HG03103 (cell line): ENCODE measurements at regions not wholly inside any gene's neighbourhood (a gene's known extent, or its start where the extent isn't known, plus 50 kb on each side); places are given as distances from the start of the nearest gene placed in this dataset.

Experiments used
- ATAC-seq: cut with Tn5 transposase; IDR thresholded peaks from one replicate; pipeline ENCODE4 v1.9.1; 2021; ENCODE audit warnings: low read depth; ENCODE audit not compliant: unreplicated experiment

- no peak for ATAC-seq
These were observed 50.7 kb upstream of the TNFRSF21 start for GRCh38 chr6:47360388-47360787.

DNA sequence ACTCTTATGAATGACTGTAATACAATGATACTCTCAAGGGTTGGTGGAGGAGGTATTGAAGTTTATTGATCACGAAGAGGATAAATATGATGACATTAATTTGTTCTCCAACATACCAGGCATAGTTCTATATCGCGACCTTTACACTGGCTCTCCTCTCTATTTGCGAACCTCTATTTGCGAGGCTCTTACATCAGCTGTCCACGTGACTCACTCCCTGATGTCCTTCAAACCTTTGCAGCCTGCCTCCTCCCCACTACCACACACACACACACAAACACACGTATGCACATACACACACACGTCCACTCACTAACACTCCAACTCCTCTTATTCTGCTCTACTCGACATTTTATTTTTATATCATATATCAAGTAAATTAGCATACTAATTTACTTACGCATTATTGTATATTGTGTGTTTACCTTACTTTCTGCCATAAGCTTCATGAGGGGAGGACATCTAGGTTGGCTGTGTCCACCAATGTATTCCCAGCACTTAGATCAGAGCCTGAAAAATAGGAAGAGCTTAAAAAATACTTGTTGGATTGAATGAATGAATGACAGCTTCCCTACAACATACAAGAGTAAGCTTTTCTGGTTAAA is 53.3 kb upstream of the TNFRSF21 start:
- ATAC-seq = no peak

DNA sequence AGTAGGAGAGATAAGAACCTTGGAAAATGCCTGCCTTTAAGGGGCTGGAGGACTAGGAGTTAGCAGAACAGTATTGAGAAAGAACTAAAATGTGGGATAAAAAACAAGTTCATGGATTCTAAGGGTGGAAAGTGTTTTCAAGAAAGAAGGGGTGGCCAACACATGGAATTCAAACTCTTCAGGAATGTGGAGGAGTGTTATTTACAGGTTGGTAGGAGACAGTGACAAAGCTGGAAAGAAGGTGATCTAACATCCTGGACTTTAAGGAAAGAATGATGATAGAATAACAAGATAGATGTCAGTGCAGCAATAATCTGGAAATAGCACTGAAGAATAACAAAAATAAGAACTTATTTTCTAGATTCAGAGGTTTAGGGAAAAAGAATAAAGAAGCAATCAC is 54.0 kb upstream of the TNFRSF21 start:
- no peak for ATAC-seq

- no peak for ATAC-seq
These were observed 56.7 kb upstream of the TNFRSF21 start for GRCh38 chr6:47366335-47366890.

DNA sequence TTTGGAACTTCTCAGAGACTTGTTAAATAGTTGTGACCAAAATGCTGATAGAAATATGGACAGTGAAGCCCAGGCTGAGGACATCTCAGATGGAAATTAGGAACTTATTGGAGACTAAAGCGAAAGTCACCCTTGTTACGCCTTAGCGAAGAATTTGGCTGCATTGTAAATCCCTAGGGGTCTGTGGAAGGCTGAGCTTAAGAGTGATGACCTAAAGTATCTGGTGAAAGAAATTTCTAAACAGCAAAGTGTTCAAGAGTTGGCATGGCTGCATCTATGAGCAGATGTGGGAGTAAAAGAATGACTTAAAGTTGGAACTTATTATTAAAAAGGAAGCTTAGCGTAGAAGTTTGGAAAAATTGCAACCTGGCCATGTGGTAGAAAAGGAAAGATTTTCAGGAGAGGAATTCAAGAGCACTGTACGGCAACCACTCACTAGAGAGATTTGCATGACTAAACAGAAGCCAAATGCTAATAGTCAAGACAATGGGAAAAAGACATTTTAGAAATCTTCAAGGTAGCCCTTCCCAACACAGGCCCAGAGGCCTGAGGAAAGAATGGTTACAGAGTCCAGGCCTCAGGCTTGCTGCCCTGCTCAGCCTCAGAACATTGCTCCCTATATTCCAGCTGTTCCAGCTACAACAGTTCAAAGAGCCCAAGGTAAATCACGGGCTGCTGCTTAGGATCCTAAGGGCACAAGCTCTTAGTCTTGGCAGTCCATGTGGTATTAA is 61.6 kb upstream of the TNFRSF21 start:
- ATAC-seq = no peak

DNA sequence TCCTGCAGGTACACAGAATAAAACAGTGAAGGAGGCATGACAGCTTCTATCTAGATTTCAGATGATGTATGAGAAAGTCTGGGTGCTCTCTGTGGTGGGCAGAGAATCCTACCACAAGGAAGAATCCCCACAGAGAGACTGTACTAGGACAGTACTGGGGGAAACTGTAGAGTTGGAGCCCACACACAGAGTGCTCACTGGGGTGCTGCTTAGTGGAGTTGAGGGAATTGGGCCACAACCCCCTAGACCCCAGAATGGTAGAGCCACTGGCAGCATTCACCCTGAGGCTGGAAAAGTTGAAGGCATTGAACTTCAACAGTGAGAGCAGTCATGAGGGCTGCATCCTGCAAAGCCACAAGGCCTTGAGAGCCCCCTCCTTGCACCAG is 62.2 kb upstream of the TNFRSF21 start:
- no peak for ATAC-seq

DNA sequence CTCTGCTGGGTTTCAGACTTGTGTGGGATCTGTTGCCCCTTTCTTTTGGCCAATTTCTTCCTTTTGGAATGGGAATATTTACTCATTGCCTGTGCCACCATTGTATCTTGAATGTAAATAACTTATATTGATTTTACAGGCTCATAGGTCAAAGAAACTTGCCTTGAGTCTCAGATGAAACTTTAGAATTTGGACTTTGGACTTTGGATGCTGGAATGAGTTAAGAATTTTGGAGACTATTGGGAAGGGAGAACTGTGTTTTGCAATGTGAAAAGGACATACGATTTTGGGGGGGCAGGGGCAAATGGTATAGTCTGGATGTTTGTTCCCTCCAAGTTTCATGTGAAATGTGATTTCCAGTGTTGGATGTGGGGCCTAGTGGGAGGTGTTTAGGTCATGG is 62.6 kb upstream of the TNFRSF21 start:
- no peak for ATAC-seq

DNA sequence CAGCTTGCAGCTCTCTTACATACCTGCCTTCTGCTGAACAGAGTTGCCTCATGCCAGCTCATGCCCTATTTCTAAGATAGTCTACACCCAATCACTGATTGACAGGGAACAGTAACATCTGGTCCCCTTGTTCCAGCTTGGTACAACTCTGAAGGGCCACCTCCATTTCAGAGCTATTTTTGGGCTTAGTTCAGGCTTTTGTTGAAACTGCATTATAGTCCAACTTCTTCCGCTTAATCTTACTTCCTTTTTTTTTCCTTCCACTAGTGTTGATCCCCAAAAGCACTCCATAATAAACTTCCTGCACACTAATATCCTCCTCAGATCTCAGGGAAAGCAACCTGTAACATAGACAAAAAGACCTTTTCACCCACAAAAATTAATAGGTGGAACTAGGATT is 65.7 kb upstream of the TNFRSF21 start:
- ATAC-seq = no peak

GRCh38 chr6:47376930-47377329 is 67.2 kb upstream of the TNFRSF21 start:
- no peak for ATAC-seq

DNA sequence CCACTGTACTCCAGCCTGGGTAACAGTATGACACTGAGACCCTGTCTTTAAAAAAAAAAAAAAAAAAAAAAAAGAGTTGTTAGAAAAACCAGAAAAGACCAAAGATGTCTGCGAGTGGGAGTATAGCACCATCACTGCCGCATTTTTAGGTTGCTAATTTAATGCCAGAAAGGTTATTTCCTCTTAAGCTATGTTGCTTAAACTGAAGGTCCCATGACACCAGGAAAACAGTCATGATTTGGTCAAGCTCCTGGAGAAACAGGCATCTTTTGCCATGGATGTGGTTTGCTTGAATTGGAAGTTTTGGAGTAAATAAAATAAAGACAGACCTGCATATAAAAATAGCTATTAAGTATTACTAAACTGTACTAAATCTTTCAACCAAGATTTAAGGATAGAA is 68.3 kb upstream of the TNFRSF21 start:
- no peak for ATAC-seq

DNA sequence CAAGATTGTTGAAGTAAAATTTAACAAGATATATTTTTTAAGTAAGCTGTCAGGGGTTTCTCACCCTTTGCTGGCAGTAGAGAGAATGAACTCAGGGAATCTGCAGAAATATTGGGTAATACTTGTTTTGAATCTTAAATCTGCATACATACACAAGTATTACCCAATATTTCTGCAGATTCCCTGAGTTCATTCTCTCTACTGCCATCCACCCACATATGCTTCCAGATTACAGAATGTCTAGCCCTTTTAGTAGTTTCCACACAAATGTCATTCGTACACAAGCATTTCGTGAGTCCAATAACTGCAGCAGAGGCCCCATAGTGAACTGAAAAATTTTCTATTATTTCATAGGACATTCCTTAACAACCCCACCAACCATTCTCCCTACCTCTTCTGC is 69.6 kb upstream of the TNFRSF21 start:
- ATAC-seq = no peak

GRCh38 chr6:47380251-47380650 is 70.5 kb upstream of the TNFRSF21 start:
- no peak for ATAC-seq

GRCh38 chr6:47381036-47381435 is 71.3 kb upstream of the TNFRSF21 start:
- no peak for ATAC-seq

- no peak for ATAC-seq
These were observed 73.7 kb upstream of the TNFRSF21 start for GRCh38 chr6:47383360-47383759.

- no peak for ATAC-seq
These were observed 82.0 kb upstream of the TNFRSF21 start for GRCh38 chr6:47391675-47392074.

DNA sequence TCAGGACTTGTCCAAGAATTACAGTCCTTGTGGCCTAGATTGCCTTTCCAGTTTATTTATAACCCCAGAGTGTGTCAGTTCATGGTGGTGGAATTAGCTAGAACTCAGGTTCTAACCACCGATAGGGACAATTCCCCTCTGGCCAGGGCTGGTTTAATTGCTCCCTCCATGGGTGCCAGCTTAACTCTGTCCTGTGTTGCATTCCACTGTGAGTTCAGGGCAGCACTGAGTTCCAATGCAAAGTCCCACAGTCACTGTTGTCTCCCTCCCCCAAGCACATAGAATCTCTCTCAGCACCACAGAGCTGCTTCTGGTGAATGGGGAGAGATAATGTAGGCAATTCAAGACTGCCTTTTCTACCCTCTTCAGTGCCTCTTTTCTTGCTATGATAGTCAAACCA is 82.5 kb upstream of the TNFRSF21 start:
- ATAC-seq = no peak

- ATAC-seq = no peak
These were observed 81.1 kb upstream of the CD2AP start for GRCh38 chr6:47396401-47397069.

DNA sequence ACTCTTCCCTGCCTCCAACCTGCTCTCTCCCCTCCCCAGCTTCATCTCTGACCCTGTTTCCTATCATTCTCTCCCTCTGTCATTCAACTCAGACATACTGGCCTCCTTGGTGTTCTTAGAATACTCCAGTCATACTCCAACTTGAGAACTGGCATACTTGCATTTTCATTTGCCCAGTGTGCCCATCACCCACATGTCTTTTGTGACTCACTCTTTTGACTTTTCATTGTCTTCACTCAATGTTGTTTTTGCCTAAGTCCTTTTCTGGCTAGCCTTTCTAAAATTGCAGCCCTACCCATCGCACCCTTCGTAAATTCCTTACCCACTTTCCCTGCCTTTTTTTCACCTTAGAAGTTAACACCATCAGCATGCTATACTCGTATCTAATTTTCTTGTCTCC is 77.0 kb upstream of the CD2AP start:
- no peak for ATAC-seq

- no peak for ATAC-seq
These were observed 75.5 kb upstream of the CD2AP start for GRCh38 chr6:47402081-47402480.

GRCh38 chr6:47403056-47403455 is 74.5 kb upstream of the CD2AP start:
- ATAC-seq = no peak

- ATAC-seq = no peak
These were observed 73.8 kb upstream of the CD2AP start for GRCh38 chr6:47403801-47404200.

DNA sequence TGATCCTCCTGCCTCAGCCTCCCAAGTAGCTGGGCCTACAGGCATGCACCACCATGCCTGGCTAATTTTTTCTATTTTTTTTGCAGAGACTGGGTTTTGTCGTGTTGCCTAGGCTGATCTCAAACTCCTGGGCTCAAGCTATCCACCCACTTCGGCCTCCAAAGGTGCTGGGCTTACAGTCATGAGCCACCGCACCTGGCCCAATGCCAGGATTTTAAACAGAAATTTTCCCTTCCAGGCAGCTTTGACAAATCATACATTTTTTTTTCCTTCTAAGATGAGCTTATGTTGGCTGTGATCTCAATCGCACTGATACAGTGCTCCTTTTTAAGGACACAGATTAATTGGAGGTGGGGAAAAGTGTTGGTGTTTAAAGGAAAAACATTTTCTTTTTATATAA is 73.2 kb upstream of the CD2AP start:
- no peak for ATAC-seq
